ENCODE measurements at regions not wholly inside any gene's neighbourhood (a gene's known extent, or its start where the extent isn't known, plus 50 kb on each side); places are given as distances from the start of the nearest gene placed in this dataset.

- no peak for ATAC-seq (replicated peaks; ENCODE audit: extremely low read depth, poor library complexity, severe bottlenecking)
- DNase-seq (ENCODE audit: low spot score in 2 of 2), result no peak
- Mint-ChIP-seq H3K27me3 (no peaks in the 10 kb centered on the region), H3K27ac (ENCODE audit: low read depth) (no peak overlapping the region), H3K4me3 (no peak overlapping the region), H3K36me3 (ENCODE audit: insufficient read depth) (no peaks in the 10 kb centered on the region), H3K4me1 (peaks cover 23% of the 10 kb centered on the region), H3K9me3 (no peaks in the 10 kb centered on the region)
Measured at GRCh38 chr4:3355266-3355748, 62.5 kb downstream of the RGS12 start.

GRCh38 chr4:3358656-3359055, 65.8 kb downstream of the RGS12 start:
- H3K4me3 Mint-ChIP-seq, result no peak overlapping the region
- peak overlapping the region; percentile 39 for H3K27ac Mint-ChIP-seq (ENCODE audit: low read depth)
- H3K36me3 Mint-ChIP-seq (ENCODE audit: insufficient read depth), result no peaks in the 10 kb centered on the region
- H3K4me1 Mint-ChIP-seq, result peaks cover 27% of the 10 kb centered on the region
- H3K9me3 Mint-ChIP-seq, result no peaks in the 10 kb centered on the region
- no peaks in the 10 kb centered on the region for H3K27me3 Mint-ChIP-seq
- no peak for DNase-seq (ENCODE audit: low spot score in 2 of 2)
- no peak for ATAC-seq (replicated peaks; ENCODE audit: extremely low read depth, poor library complexity, severe bottlenecking)

GRCh38 chr4:3360777-3361176, 68.0 kb downstream of the RGS12 start:
- no peaks in the 10 kb centered on the region for H3K9me3 Mint-ChIP-seq
- no peak for ATAC-seq (replicated peaks; ENCODE audit: extremely low read depth, poor library complexity, severe bottlenecking)
- no peaks in the 10 kb centered on the region for H3K36me3 Mint-ChIP-seq (ENCODE audit: insufficient read depth)
- H3K4me1 Mint-ChIP-seq, result peaks cover 20% of the 10 kb centered on the region
- no peaks in the 10 kb centered on the region for H3K27me3 Mint-ChIP-seq
- H3K4me3 Mint-ChIP-seq, result no peak overlapping the region
- DNase-seq (ENCODE audit: low spot score in 2 of 2), result no peak
- no peak overlapping the region for H3K27ac Mint-ChIP-seq (ENCODE audit: low read depth)

GRCh38 chr4:3361406-3361805, 68.6 kb downstream of the RGS12 start:
- Mint-ChIP-seq H3K27ac (ENCODE audit: low read depth) (peak overlapping the region; percentile 44), H3K4me3 (no peak overlapping the region), H3K36me3 (ENCODE audit: insufficient read depth) (no peaks in the 10 kb centered on the region), H3K27me3 (no peaks in the 10 kb centered on the region), H3K9me3 (no peaks in the 10 kb centered on the region), H3K4me1 (peaks cover 23% of the 10 kb centered on the region)
- ATAC-seq (replicated peaks; ENCODE audit: extremely low read depth, poor library complexity, severe bottlenecking), result no peak
- DNase-seq (ENCODE audit: low spot score in 2 of 2), result no peak

- no peak for ATAC-seq (replicated peaks; ENCODE audit: extremely low read depth, poor library complexity, severe bottlenecking)
- Mint-ChIP-seq H3K27ac (ENCODE audit: low read depth) (peak overlapping the region; percentile 44), H3K36me3 (ENCODE audit: insufficient read depth) (no peaks in the 10 kb centered on the region), H3K27me3 (no peaks in the 10 kb centered on the region), H3K9me3 (no peaks in the 10 kb centered on the region), H3K4me3 (no peak overlapping the region), H3K4me1 (peaks cover 23% of the 10 kb centered on the region)
- no peak for DNase-seq (ENCODE audit: low spot score in 2 of 2)
Measured at GRCh38 chr4:3361896-3362295, 69.1 kb downstream of the RGS12 start.

GRCh38 chr4:3362431-3363287, 69.8 kb downstream of the RGS12 start:
- peaks cover 23% of the 10 kb centered on the region for H3K4me1 Mint-ChIP-seq
- no peak overlapping the region for H3K4me3 Mint-ChIP-seq
- H3K27ac Mint-ChIP-seq (ENCODE audit: low read depth), result no peak overlapping the region
- no peaks in the 10 kb centered on the region for H3K9me3 Mint-ChIP-seq
- no peaks in the 10 kb centered on the region for H3K27me3 Mint-ChIP-seq
- DNase-seq (ENCODE audit: low spot score in 2 of 2) (no peak), ATAC-seq (replicated peaks; ENCODE audit: extremely low read depth, poor library complexity, severe bottlenecking) (no peak)
- no peaks in the 10 kb centered on the region for H3K36me3 Mint-ChIP-seq (ENCODE audit: insufficient read depth)

- H3K27ac Mint-ChIP-seq (ENCODE audit: low read depth), result no peak overlapping the region
- no peak overlapping the region for H3K4me3 Mint-ChIP-seq
- no peaks in the 10 kb centered on the region for H3K9me3 Mint-ChIP-seq
- H3K36me3 Mint-ChIP-seq (ENCODE audit: insufficient read depth), result no peaks in the 10 kb centered on the region
- ATAC-seq (replicated peaks; ENCODE audit: extremely low read depth, poor library complexity, severe bottlenecking), result no peak
- DNase-seq (ENCODE audit: low spot score in 2 of 2), result no peak
- no peaks in the 10 kb centered on the region for H3K27me3 Mint-ChIP-seq
- H3K4me1 Mint-ChIP-seq, result peaks cover 24% of the 10 kb centered on the region
Measured at GRCh38 chr4:3363411-3364141, 70.8 kb downstream of the RGS12 start.

GRCh38 chr4:3364199-3364598, 71.4 kb downstream of the RGS12 start:
- no peaks in the 10 kb centered on the region for H3K9me3 Mint-ChIP-seq
- no peak overlapping the region for H3K4me3 Mint-ChIP-seq
- ATAC-seq (replicated peaks; ENCODE audit: extremely low read depth, poor library complexity, severe bottlenecking), result no peak
- no peak overlapping the region for H3K27ac Mint-ChIP-seq (ENCODE audit: low read depth)
- no peaks in the 10 kb centered on the region for H3K36me3 Mint-ChIP-seq (ENCODE audit: insufficient read depth)
- H3K4me1 Mint-ChIP-seq, result peaks cover 29% of the 10 kb centered on the region
- H3K27me3 Mint-ChIP-seq, result no peaks in the 10 kb centered on the region
- no peak for DNase-seq (ENCODE audit: low spot score in 2 of 2)

GRCh38 chr4:3364634-3365314, 72.0 kb downstream of the RGS12 start:
- H3K9me3 Mint-ChIP-seq, result no peaks in the 10 kb centered on the region
- H3K27me3 Mint-ChIP-seq, result peaks cover 3% of the 10 kb centered on the region
- no peaks in the 10 kb centered on the region for H3K36me3 Mint-ChIP-seq (ENCODE audit: insufficient read depth)
- H3K27ac Mint-ChIP-seq (ENCODE audit: low read depth), result no peak overlapping the region
- H3K4me1 Mint-ChIP-seq, result peaks cover 31% of the 10 kb centered on the region
- no peak overlapping the region for H3K4me3 Mint-ChIP-seq
- ATAC-seq (replicated peaks; ENCODE audit: extremely low read depth, poor library complexity, severe bottlenecking) (no peak), DNase-seq (ENCODE audit: low spot score in 2 of 2) (no peak)

- Mint-ChIP-seq H3K4me3 (no peak overlapping the region), H3K27me3 (peaks cover 9% of the 10 kb centered on the region), H3K4me1 (peaks cover 33% of the 10 kb centered on the region), H3K9me3 (no peaks in the 10 kb centered on the region), H3K27ac (ENCODE audit: low read depth) (no peak overlapping the region), H3K36me3 (ENCODE audit: insufficient read depth) (peaks cover 2% of the 10 kb centered on the region)
- no peak for DNase-seq (ENCODE audit: low spot score in 2 of 2)
- ATAC-seq (replicated peaks; ENCODE audit: extremely low read depth, poor library complexity, severe bottlenecking), result no peak
Measured at GRCh38 chr4:3365326-3365725, 72.5 kb downstream of the RGS12 start.

- Mint-ChIP-seq H3K4me3 (no peak overlapping the region), H3K4me1 (peaks cover 29% of the 10 kb centered on the region), H3K9me3 (no peaks in the 10 kb centered on the region), H3K36me3 (ENCODE audit: insufficient read depth) (peaks cover 2% of the 10 kb centered on the region), H3K27me3 (peaks cover 10% of the 10 kb centered on the region), H3K27ac (ENCODE audit: low read depth) (no peak overlapping the region)
- no peak for ATAC-seq (replicated peaks; ENCODE audit: extremely low read depth, poor library complexity, severe bottlenecking)
- no peak for DNase-seq (ENCODE audit: low spot score in 2 of 2)
Measured at GRCh38 chr4:3365871-3366842, 73.3 kb downstream of the RGS12 start.
